Tongue (tissue), 1 donor: ENCODE measurements at regions not wholly inside any gene's neighbourhood (a gene's known extent, or its start where the extent isn't known, plus 50 kb on each side); places are given as distances from the start of the nearest gene placed in this dataset.
"Not testable (repeated sequence)": the region's sequence is repeated elsewhere in the genome, so short reads cannot be mapped to it uniquely, and the experiment has no call there.

Experiments used
- DNase-seq: peaks from one replicate; pipeline ENCODE4 v3.0.0-alpha.2; 2015

DNA sequence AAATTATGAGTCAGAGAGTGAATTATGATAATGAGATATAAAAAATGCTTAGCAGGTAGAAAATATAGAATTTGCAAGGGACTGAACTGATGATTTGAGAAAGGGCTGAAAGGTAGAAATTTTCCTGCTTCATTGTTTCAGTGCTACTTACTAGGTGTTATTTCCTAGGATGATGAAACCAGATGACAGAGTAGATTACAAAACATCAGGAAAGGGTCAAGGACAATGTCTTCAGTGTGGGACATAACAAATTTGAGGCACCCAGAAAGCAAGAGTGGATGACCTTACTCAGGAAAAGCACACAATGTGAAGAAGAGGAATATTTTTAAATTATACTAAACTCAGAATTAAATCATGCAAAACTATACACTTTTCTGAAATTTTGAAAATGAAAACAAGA is 102.1 kb downstream of the SHCBP1 start:
- DNase-seq: no peak

DNA sequence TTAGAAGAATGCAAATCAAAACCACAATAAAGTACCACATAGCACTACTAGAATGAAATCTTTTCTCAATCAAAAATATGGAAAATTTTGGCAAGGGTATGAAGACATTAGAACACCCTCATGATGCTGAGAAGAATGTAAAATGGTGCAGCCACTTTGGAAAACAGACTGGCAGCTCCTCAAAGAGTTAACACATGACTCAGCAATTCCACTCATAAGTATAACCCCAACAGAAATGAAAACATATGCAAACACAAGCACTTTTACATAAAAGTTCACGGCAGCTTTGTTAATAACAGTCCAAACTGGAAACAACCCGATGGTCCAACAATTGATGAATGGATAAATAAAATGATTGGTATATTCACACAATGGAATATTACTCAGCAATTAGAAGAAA is 124.5 kb downstream of the SHCBP1 start:
- DNase-seq: no peak

DNA sequence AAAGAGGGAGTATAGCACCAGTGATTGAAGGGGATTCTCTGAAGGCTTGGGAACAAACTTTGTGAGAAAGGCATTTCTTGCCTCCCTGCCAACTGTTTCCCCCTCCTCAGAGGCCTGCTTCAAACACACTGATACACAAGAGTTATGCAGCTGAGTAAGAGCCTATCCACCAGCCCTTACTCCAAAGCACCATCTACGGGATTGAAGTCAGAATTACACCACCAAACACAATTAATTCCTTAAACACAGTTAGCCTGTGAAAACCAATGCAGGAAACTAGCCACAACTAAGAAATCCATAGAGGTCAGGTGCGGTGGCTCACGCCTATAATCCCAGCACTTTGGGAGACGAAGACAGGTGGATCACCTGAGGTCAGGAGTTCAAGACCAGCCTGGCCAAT is 138.3 kb downstream of the SHCBP1 start:
- no peak for DNase-seq

DNA sequence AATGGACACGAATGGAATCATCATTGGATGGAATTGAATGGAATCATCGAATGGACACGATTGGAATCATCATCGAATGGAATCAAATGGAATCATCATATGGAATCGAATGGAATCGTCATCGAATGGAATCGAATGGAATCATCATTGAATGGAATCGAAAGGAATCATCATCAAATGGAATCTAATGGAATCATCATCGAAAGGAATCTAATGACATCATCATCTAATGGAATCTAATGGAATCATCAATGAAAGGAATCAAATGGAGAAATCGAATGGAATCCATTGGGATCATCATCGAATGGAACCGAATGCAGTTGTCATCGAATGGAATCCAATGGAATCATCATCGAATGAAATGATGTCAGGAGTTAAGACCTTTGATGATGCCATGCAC is 154.9 kb downstream of the SHCBP1 start:
- DNase-seq: no peak

DNA sequence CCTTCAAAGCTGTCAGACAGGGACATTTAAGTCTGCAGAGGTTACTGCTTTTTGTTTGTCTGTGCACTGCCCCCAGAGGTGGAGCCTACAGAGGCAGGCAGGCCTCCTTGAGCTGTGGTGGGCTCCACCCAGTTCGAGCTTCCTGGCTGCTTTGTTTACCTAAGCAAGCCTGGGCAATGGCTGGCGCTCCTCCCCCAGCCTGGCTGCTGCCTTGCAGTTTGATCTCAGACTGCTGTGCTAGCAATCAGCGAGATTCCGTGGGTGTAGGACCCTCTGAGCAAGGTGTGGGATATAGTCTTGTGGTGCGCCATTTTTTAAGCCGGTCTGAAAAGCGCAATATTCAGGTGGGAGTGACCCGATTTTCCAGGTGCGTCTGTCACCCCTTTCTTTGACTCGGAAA is 166.4 kb downstream of the SHCBP1 start:
- DNase-seq: not testable (repeated sequence)

DNA sequence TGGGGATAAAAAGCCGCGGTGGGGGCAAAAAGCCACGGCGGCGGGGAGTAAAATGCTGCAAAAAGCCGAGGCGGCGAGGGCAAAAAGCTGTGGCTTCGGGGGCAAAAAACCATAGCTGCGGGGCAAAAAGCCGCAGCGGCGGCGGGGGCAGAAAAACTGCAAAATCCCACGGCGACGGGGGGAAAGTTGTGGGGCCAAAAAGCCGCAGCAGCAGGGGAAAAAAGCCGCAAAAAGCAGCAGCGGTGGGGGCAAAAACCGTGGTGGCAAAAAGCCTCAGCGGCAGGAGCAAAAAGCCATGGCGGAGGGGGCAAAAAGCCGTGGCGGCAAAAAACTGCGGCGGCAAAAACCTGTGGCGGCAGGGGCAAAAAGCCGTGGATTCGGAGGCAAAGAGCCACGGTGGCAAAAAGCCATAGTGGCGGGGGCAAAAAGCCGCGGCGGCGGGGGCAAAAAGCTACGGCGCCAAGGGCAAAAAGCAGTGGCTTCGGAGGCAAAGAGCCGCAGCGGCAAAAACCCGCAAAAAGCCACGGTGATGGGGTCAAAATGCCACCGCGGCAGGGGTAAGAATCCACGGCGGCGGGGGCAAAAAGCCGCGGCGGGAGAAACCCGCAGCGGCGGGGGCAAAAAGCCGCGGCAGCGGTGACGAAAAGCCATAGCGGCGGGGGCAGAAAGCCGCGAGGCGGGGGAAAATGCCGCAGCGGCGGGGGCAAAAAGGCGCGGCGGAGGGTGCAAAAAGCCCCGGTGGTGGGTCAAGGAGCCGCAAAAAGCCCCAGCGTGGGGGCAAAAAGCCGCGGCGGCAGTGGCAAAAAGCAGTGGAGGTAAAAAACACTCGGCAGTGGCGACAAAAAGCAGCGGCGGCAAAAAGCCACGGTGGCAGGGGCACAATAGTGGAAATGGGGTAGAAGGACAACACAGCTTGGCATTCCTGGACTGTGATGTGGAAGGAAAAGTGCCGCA is 192.8 kb downstream of the SHCBP1 start:
- DNase-seq: no peak

DNA sequence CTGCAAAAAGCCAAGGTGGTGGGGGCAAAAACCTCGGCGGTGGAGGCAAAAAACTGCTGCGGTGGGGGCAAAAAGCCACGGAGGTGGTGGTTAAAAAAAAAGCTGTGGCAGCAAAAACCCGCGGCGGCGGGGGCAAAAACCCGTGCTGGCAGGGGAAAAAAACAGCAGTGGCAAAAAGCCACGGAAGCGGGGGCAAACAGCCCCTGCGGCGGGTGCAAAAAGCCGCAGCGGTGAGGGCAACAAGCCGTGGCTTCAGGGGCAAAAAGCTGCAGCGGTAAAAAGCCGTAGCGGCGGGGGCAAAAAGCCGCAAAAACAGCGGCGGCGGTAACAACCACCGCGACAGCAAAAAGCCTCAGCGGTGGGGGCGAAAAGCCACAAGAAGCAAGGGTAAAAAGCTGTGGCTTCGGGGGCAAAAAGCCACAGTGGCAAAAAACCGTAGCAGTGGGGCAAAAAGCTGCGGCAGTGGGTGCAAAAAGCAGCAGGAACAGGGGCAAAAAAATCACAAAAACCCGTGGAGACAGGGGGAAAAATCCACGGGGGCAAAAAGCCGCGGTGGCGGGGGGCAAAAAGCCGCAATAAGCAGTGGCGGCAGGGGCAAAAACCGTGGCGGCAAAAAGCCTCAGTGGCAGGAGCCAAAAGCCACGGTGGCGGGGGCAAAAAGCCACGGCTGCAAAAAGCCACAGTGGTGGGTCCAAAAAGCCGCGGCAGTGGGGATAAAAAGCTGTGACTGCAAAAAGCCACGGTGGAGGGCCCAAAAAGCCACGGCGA is 193.7 kb downstream of the SHCBP1 start:
- no peak for DNase-seq

DNA sequence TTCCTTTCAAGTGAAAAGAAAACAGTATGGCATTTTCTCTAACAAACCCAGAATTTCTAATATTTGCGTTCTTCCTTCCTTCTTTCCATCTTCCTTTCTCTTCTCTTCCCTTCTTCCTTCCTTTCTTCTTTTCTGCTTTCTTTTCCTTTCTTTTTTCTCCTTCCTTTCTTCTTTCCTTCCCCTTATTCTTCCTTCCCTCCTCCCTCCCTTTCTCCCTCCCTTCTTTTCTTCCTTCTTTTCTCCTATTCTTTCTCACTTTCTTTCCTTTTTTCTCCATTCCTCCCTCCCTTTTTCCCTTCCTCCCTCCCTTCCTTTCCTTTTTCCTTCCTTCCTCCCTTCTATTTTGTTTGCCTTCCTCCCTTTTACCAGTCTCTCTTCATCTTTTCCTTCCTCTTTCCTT is 194.8 kb downstream of the SHCBP1 start:
- DNase-seq: no peak

DNA sequence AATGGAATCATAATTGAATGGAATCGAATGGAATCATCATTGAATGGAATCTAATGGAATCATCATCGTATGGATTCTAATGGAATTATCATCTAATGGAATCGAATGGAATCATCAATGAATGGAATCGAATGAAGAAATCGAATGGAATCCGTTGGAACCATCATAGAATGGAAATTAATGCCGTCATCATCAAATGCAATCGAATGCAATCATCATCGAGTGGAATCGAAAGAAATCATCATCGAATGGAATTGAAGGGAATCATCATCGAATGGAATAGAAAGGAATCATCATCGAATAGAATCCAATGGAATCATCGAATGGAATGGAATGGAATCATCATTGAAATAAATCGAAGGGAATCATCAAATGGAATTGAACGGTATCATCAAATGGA is 217.2 kb downstream of the SHCBP1 start:
- no peak for DNase-seq

DNA sequence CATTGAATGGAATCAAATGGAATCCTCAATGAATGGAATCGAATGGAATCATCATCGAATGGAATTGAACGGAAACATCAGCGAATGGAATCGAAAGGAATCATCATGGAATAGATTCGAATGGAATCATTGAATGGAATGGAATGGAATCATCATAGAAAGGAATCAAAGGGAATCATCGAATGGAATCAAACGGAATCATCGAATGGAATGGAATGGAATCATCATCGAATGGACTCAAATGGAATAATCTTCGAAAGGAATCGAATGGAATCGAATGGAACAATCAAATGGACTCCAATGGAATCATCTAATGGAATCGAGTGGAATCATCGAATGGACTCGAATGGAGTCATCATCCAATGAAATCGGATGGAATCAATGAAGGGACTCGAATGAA is 222.6 kb downstream of the SHCBP1 start:
- not testable (repeated sequence) for DNase-seq

DNA sequence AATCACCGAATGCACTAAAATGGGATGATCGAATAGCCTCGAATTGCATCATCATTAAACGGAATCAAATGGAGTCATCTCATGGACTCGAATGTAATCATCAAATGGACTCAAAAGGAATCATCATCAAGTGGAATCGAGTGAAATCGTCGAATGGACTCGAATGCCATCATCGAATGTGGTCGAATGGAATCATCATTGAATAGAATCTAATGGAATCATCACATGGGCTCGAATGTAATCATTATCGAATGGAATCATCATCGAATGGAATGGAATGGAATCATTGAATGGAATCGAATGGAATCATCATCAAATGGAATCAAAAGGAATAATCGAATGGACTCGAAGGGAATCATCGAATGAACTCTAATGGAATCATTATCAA is 224.3 kb downstream of the SHCBP1 start:
- not testable (repeated sequence) for DNase-seq

DNA sequence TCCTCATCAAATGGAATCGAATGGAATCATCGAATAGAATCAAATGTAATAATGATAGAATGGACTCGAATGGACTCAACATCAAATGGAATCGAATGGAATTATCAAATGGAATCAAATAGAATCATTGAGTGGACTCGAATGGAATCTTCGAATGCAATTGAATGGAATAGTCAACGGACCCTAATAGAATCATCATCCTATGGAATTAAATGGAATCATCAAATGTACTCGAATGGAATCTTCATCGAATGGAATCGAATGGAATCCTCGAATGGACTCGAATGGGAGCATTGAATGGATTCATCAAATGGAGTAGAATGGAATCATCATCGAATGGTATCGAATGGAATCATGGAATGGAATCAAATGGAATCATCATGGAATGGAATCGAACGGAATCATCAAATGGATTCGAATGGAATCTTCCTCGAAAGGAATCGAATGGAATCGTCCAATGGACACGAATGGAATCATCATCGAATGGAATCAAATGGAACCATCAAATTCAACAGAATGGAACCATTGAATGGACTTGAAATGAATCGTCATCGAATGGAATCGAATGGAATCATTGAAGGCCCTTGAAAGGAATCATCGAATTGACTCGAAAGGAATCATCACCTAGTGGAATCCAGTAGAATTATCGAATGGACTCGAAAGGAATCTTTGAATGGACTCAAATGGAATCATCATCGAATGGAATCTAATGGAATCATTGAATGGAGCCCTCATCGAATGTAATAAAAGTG is 224.9 kb downstream of the SHCBP1 start:
- DNase-seq: peak; percentile 8

DNA sequence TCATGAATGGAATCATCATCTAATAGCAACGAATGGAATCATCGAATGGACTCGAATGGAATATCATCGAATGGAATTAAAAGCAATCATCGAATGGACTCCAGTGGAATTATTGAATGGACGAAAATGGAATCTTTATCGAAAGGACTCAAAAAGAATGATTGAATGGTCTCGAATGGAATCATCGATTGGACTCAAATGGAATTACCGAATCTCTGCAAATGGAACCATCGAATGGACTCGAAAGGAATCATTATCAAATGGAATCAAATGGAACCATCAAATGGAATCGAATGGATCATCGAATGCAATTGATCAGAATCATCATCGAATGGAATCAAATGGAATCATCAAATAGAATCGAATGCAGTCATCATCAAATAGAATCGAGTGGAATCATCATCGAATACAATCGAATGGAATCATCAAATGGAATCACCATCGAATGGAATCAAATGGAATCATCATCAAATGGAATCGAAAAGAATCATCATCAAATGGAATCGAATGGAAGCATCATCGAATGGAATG is 225.7 kb downstream of the SHCBP1 start:
- DNase-seq: peak; percentile 27

DNA sequence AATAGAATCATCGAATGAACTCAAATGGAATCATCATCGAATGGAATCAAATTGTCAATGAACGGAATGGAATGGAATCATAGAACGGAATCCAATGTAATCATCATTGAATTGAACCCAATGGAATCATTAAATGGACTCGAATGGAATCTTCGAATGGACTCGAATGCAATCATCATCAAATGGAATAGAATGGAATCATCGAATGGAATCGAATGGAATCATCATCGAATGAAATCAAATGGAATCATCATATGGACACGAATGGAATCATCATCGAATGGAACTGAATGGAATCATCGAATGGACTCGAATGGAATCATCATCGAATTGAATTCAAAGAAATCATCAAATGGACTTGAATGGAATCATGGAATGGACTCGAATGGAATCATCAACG is 226.2 kb downstream of the SHCBP1 start:
- DNase-seq: peak; percentile 39

DNA sequence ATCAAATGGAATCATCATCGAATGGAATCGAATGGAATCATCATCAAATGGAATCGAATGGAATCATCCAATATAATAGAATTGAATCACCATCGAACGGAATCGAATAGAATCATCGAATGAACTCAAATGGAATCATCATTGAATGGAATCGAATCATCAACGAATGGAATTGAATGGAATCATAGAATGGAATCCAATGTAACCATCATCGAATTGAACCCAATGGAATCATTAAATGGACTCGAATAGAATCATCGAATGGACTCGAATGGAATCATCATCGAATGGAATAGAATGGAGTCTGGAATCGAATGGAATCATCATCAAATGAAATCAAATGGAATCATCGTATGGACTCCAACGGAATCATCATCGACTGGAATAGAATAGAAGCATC is 227.0 kb downstream of the SHCBP1 start:
- DNase-seq: peak; percentile 8

DNA sequence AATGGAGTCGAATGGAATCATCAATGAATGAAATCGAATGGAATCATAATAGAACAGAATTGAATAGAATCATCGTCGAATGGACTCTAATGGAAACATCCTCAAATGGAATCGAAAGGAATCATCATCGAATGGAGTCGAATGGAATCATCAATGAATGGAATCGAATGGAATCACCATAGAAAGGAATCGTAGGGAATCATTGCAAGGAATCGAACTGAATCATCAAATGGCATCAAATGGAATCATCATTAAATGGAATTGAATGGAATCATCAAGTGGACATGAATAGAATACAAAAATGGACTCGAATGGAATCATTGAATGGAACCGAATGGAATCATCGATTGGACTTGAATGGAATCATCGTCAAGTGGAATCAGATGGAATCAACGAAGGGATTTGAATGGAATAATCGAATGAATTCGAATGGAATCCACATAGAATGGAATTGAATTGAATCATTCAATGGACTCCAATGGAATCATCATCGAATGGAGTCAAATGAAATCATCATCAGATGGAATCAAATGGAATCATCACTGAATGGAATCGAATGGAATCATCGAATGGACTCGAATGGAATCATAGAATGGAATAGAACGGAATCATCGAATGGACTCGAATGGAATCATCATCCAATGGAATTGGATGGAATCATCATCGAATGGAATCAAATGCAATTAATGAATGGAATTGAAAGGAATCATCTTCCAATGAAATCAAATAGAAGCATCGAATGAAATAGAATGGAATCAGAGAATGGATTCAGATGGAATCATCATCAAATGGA is 228.1 kb downstream of the SHCBP1 start:
- peak; percentile 53 for DNase-seq

DNA sequence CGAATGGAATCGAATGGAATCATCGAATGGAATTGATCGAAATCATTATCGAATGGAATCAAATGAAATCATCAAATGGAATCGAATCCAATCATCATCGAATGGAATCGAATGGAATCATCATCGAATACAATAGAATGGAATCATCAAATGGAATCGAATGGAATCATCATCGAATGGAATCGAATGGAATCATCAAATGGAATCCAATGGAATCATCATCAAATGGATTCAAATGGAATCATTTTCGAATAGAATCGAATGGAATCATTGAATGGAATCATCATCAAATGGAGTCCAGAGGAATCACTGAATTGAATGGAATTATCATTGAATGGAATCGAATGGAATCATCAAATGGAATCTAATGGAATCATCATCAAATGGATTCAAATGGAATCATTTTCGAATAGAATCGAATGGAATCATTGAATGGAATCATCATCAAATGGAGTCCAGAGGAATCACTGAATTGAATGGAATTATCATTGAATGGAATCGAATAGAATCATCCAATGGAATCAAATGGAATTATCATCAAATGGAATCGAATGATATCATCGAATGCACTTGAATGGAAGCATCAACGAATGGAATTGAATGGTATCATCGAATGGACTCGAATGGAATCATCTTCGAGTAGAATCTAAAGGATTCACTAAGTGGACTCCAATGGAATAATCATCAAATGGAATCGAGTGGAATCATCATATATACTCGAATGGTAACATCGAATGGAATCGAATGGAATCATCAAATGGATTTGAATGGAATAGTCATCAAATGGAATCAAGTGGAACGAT is 230.3 kb downstream of the SHCBP1 start:
- peak; percentile 25 for DNase-seq

DNA sequence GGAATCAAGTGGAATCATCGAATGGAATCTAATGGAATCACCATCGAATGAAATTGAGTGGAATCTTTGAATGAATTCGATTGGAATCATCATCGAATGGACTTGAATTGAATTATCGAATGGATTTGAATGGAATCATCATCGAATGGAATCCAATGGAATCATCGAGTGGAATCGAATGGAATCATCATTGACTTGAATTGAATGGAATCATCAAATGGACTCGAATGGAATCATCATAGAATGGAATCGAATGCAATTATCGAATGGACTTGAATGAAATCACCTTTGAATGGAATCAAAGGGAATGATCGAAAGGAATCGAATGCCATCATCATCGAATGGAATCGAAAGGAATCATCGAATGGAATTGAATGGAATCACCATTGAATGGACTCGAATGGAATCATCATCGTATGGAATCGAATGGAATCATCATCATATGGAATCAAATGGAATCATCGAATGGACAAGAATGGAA is 231.6 kb downstream of the SHCBP1 start:
- DNase-seq: peak; percentile 96

DNA sequence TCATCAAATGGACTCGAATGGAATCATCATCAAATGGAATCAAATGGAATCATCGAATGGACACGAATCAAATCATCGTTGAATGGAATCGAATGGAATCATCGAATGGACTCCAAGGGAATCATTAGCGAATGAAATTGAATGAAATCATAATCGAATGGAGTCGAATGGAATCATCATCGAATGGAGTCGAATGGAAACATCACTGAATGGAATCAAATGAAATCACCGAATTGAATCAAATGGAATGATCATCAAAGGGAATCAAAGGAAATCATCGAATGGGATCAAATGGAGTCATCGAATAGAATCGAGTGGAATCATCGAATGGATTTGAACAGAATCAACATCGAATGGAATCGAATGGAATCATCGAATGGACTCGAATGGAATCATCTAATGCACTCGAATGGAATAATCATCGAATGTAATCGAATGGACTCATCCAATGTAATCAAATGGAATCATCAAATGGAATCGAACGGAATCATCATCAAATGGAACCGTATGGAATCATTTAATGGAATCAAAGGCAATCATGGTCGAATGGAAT is 232.2 kb downstream of the SHCBP1 start:
- DNase-seq: not testable (repeated sequence)

DNA sequence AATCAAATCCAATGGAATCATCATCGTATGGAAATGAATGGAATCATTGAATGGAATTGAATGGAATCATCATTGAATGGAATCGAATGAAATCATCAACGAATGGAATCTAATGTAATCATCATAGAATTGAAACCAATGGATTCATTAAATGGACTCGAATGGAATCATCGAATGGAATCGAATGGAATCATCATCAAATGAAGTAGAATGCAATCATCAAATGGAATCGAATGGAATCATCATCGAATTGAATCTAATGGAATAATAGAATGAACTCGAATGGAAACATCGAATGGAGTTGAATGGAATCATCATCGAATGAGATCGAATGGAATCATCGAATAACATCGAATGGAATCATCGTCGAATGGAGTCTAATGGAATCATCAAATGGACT is 232.8 kb downstream of the SHCBP1 start:
- DNase-seq: peak; percentile 60
